Neuronal stem cell (in vitro differentiated cells): ENCODE measurements at regions not wholly inside any gene's neighbourhood (a gene's known extent, or its start where the extent isn't known, plus 50 kb on each side); places are given as distances from the start of the nearest gene placed in this dataset.

Source experiments
- DNase-seq: peaks from one replicate; pipeline ENCODE4 v3.0.0-alpha.2; 2013; ENCODE audit warnings: low spot score
- H2AFZ ChIP-seq: one replicate; pipeline ENCODE4 v1.6.1; 2013; ENCODE audit warnings: mild to moderate bottlenecking, low read length, inconsistent platforms
- H2AK5ac ChIP-seq: 2 replicates; pipeline ENCODE4 v1.6.1; 2013; ENCODE audit warnings: low read depth, mild to moderate bottlenecking, inconsistent platforms, low read length, moderate library complexity, mixed read lengths
- H2BK120ac ChIP-seq: 2 replicates; pipeline ENCODE4 v1.6.1; 2013; ENCODE audit warnings: low read depth, mild to moderate bottlenecking, inconsistent platforms, low read length, moderate library complexity, mixed read lengths
- H2BK12ac ChIP-seq: one replicate; pipeline ENCODE4 v1.6.1; 2013; ENCODE audit warnings: low read length, inconsistent platforms
- H2BK15ac ChIP-seq: 2 replicates; pipeline ENCODE4 v1.6.1; 2013; ENCODE audit warnings: mild to moderate bottlenecking, low read length, inconsistent platforms, mixed read lengths
- H2BK5ac ChIP-seq: one replicate; pipeline ENCODE4 v1.6.1; 2013; ENCODE audit warnings: inconsistent platforms, mild to moderate bottlenecking, low read length, moderate library complexity
- H3K14ac ChIP-seq: one replicate; pipeline ENCODE4 v1.6.1; 2013; ENCODE audit warnings: low read length, inconsistent platforms
- H3K18ac ChIP-seq: 2 replicates; pipeline ENCODE4 v1.6.1; 2013; ENCODE audit warnings: low read length, inconsistent platforms
- H3K23ac ChIP-seq: 2 replicates; pipeline ENCODE4 v1.6.1; 2013; ENCODE audit warnings: low read depth, mild to moderate bottlenecking, mixed read lengths, low read length, inconsistent platforms; ENCODE audit not compliant: poor library complexity
- H3K27ac ChIP-seq: replicated peaks from 3 replicates; pipeline ENCODE4 v1.5.1; 2013; ENCODE audit warnings: low read length, inconsistent platforms
- H3K27me3 ChIP-seq, 3 experiments: 2 replicates each; pipeline ENCODE4 v1.6.1; 2013; ENCODE audit warnings: low read length in 3 of 3, mild to moderate bottlenecking in 2 of 3, inconsistent platforms in 1 of 3, low read depth in 1 of 3, mixed read lengths in 1 of 3, moderate library complexity in 1 of 3; ENCODE audit not compliant: control insufficient read depth in 3 of 3, insufficient read depth in 3 of 3
- H3K36me3 ChIP-seq, 2 donors: replicated peaks in 1 of 2; 2 replicates each; pipeline ENCODE4 v1.6.1; 2013; ENCODE audit warnings: low read length in 2 of 2; ENCODE audit not compliant: control insufficient read depth in 2 of 2, insufficient read depth in 2 of 2
- H3K4ac ChIP-seq: 2 replicates; pipeline ENCODE4 v1.6.1; 2013; ENCODE audit warnings: inconsistent platforms, mild to moderate bottlenecking, low read length, moderate library complexity
- H3K4me1 ChIP-seq, 2 donors: 1 replicate in 1 of 2; 2 replicates in 1 of 2; pipeline ENCODE4 v1.6.1; 2013; ENCODE audit warnings: low read length in 2 of 2, low read depth in 1 of 2; ENCODE audit not compliant: control insufficient read depth in 2 of 2, insufficient read depth in 1 of 2
- H3K4me2 ChIP-seq: one replicate; pipeline ENCODE4 v1.6.1; 2013; ENCODE audit warnings: mild to moderate bottlenecking, low read length, inconsistent platforms; ENCODE audit not compliant: insufficient read depth, poor library complexity, severe bottlenecking
- H3K4me3 ChIP-seq, 2 donors: 2 replicates each; pipeline ENCODE4 v1.5.1; 2013; ENCODE audit warnings: low read length in 2 of 2, mild to moderate bottlenecking in 2 of 2, inconsistent platforms in 1 of 2, moderate library complexity in 1 of 2
- H3K79me1 ChIP-seq: one replicate; pipeline ENCODE4 v1.6.1; 2013; ENCODE audit warnings: low read depth, mild to moderate bottlenecking, inconsistent platforms, low read length, moderate library complexity
- H3K9ac ChIP-seq: one replicate; pipeline ENCODE4 v1.6.1; 2013; ENCODE audit warnings: mild to moderate bottlenecking, low read depth, low read length, inconsistent platforms; ENCODE audit not compliant: poor library complexity
- H3K9me3 ChIP-seq, 2 donors: replicated peaks in 1 of 2; 2 replicates each; pipeline versions ENCODE3 to v1.6.1; 2013; ENCODE audit warnings: low read length in 2 of 2, mild to moderate bottlenecking in 2 of 2, inconsistent platforms in 1 of 2, low read depth in 1 of 2, mixed read lengths in 1 of 2, moderate library complexity in 1 of 2; ENCODE audit not compliant: control insufficient read depth in 2 of 2, insufficient read depth in 1 of 2
- H4K8ac ChIP-seq: one replicate; pipeline ENCODE4 v1.6.1; 2013; ENCODE audit warnings: low read depth, mild to moderate bottlenecking, inconsistent platforms, low read length, moderate library complexity
- H4K91ac ChIP-seq: one replicate; pipeline ENCODE4 v1.6.1; 2013; ENCODE audit warnings: low read length, low read depth, mild to moderate bottlenecking, inconsistent platforms; ENCODE audit not compliant: poor library complexity
- WGBS, 2 donors: extraction: QIAGEN DNeasy Blood & Tissue Kit; methylation state at CpG; one replicate each; pipeline ENCODE4 v1.1.7; 2013; ENCODE audit warnings: missing lambda C conversion rate in 2 of 2, mixed read lengths in 1 of 2; ENCODE audit not compliant: insufficient read length in 2 of 2, insufficient replicate concordance in 1 of 2; ENCODE audit errors: extremely low coverage in 2 of 2; 5-methylcytosine and 5-hydroxymethylcytosine counted together

GRCh38 chr16:27706866-27707685 is 157.1 kb downstream of the KATNIP start:
- no peak overlapping the region for H2AFZ ChIP-seq
- peak overlapping the region; percentile 55 for H2BK5ac ChIP-seq
- H2BK15ac ChIP-seq = no peak overlapping the region
- H2AK5ac ChIP-seq = no peak overlapping the region
- no peak overlapping the region for H4K91ac ChIP-seq
- no peak overlapping the region for H4K8ac ChIP-seq
- no peak overlapping the region for H3K9ac ChIP-seq
- H3K4me2 ChIP-seq = no peak overlapping the region
- H3K4ac ChIP-seq = no peak overlapping the region
- no peak overlapping the region for H3K14ac ChIP-seq
- H3K27me3 ChIP-seq = no peaks in the 10 kb centered on the region
- no peaks in the 10 kb centered on the region for H3K9me3 ChIP-seq
- H3K4me3 ChIP-seq = no peak overlapping the region
- H3K4me1 ChIP-seq = peaks cover 0 to 17% of the 10 kb centered on the region in 2 donors
- no peak for DNase-seq
- H3K36me3 ChIP-seq = peaks cover 2 to 28% of the 10 kb centered on the region in 2 donors
- no peak overlapping the region for H3K23ac ChIP-seq
- WGBS, 2 donors = no CpG with 5 or more reads among the region's 16 CpGs
- no peak overlapping the region for H3K18ac ChIP-seq
- no peaks in the 10 kb centered on the region for H3K79me1 ChIP-seq
- no peak overlapping the region for H2BK120ac ChIP-seq
- H3K27ac ChIP-seq = no peak overlapping the region
- H2BK12ac ChIP-seq = no peak overlapping the region

GRCh38 chr16:27708651-27709050 is 158.7 kb downstream of the KATNIP start:
- H3K27me3 ChIP-seq = no peaks in the 10 kb centered on the region
- no peaks in the 10 kb centered on the region for H3K79me1 ChIP-seq
- H3K4me1 ChIP-seq = peaks cover 2 to 5% of the 10 kb centered on the region in 2 donors
- no peak overlapping the region for H2BK15ac ChIP-seq
- no CpG with 5 or more reads among the region's 10 CpGs for WGBS, 2 donors
- H2AK5ac ChIP-seq = no peak overlapping the region
- H3K23ac ChIP-seq = no peak overlapping the region
- no peak overlapping the region for H3K27ac ChIP-seq
- no peak overlapping the region for H2BK5ac ChIP-seq
- no peak overlapping the region for H3K4me3 ChIP-seq
- no peak overlapping the region for H3K9ac ChIP-seq
- H2BK12ac ChIP-seq = no peak overlapping the region
- H3K36me3 ChIP-seq = peaks cover 4 to 28% of the 10 kb centered on the region in 2 donors
- H4K91ac ChIP-seq = no peak overlapping the region
- no peak overlapping the region for H3K14ac ChIP-seq
- H3K4me2 ChIP-seq = no peak overlapping the region
- H3K18ac ChIP-seq = no peak overlapping the region
- H4K8ac ChIP-seq = no peak overlapping the region
- H3K9me3 ChIP-seq = no peaks in the 10 kb centered on the region
- no peak overlapping the region for H2BK120ac ChIP-seq
- H3K4ac ChIP-seq = no peak overlapping the region
- no peak overlapping the region for H2AFZ ChIP-seq
- DNase-seq = no peak

- H2AFZ ChIP-seq = no peak overlapping the region
- H4K91ac ChIP-seq = no peak overlapping the region
- H2BK120ac ChIP-seq = no peak overlapping the region
- H4K8ac ChIP-seq = no peak overlapping the region
- H3K36me3 ChIP-seq = peaks cover 4 to 23% of the 10 kb centered on the region in 2 donors
- H2BK5ac ChIP-seq = no peak overlapping the region
- H3K9ac ChIP-seq = no peak overlapping the region
- no peak for DNase-seq
- peaks cover under 1 to 2% of the 10 kb centered on the region in 2 donors for H3K4me1 ChIP-seq
- H3K18ac ChIP-seq = no peak overlapping the region
- H3K4ac ChIP-seq = no peak overlapping the region
- no CpG with 5 or more reads among the region's 10 CpGs for WGBS, 2 donors
- no peak overlapping the region for H3K4me2 ChIP-seq
- no peak overlapping the region for H3K27ac ChIP-seq
- no peak overlapping the region for H2BK15ac ChIP-seq
- H3K4me3 ChIP-seq = no peak overlapping the region
- H2AK5ac ChIP-seq = no peak overlapping the region
- H3K23ac ChIP-seq = peak overlapping the region; percentile 13
- H3K27me3 ChIP-seq = no peaks in the 10 kb centered on the region
- H3K14ac ChIP-seq = no peak overlapping the region
- no peak overlapping the region for H2BK12ac ChIP-seq
- no peaks in the 10 kb centered on the region for H3K9me3 ChIP-seq
- H3K79me1 ChIP-seq = no peaks in the 10 kb centered on the region
Measured at GRCh38 chr16:27712251-27712711, 162.3 kb downstream of the KATNIP start.

- Histone ChIP-seq H3K14ac (no peak overlapping the region), H3K4me3 (no peak overlapping the region), H3K36me3 (peaks cover 4 to 10% of the 10 kb centered on the region in 2 donors), H2BK5ac (no peak overlapping the region), H3K4me1 (peaks cover 24 to 25% of the 10 kb centered on the region in 2 donors), H3K9me3 (no peaks in the 10 kb centered on the region), H3K4me2 (no peak overlapping the region), H3K79me1 (no peaks in the 10 kb centered on the region), H3K27ac (no peak overlapping the region), H2AK5ac (no peak overlapping the region), H2BK12ac (no peak overlapping the region), H2AFZ (no peak overlapping the region), H3K27me3 (no peaks in the 10 kb centered on the region), H3K4ac (no peak overlapping the region), H3K23ac (no peak overlapping the region), H2BK120ac (no peak overlapping the region), H3K9ac (no peak overlapping the region), H4K8ac (no peak overlapping the region), H2BK15ac (no peak overlapping the region), H4K91ac (no peak overlapping the region), H3K18ac (peak overlapping the region; percentile 27)
- WGBS, 2 donors = no CpG with 5 or more reads among the region's 2 CpGs
- DNase-seq = no peak
Measured at GRCh38 chr16:27717726-27718125, 167.8 kb downstream of the KATNIP start.
